IPS-15b (cell line): ENCODE measurements at regions not wholly inside any gene's neighbourhood (a gene's known extent, or its start where the extent isn't known, plus 50 kb on each side); places are given as distances from the start of the nearest gene placed in this dataset.
"Not testable (repeated sequence)": the region's sequence is repeated elsewhere in the genome, so short reads cannot be mapped to it uniquely, and the experiment has no call there.

ENCODE experiments used
- H3K27me3 ChIP-seq: one replicate; pipeline ENCODE4 v1.6.1; 2013; ENCODE audit warnings: low read length; ENCODE audit not compliant: control insufficient read depth, insufficient read depth
- H3K36me3 ChIP-seq: one replicate; pipeline ENCODE4 v1.6.1; 2013; ENCODE audit warnings: low read length; ENCODE audit not compliant: control insufficient read depth, insufficient read depth
- H3K4me1 ChIP-seq: one replicate; pipeline ENCODE4 v1.6.1; 2013; ENCODE audit warnings: mild to moderate bottlenecking, low read length; ENCODE audit not compliant: control insufficient read depth, insufficient read depth
- H3K4me3 ChIP-seq: one replicate; pipeline ENCODE4 v1.5.1; 2013; ENCODE audit warnings: low read depth, low read length
- H3K9ac ChIP-seq: one replicate; pipeline ENCODE4 v1.6.1; 2013; ENCODE audit warnings: low read depth, mild to moderate bottlenecking, low read length
- H3K9me3 ChIP-seq: one replicate; pipeline ENCODE4 v1.6.1; 2013; ENCODE audit warnings: mild to moderate bottlenecking, low read length; ENCODE audit not compliant: control insufficient read depth, insufficient read depth

- H3K4me3 ChIP-seq, result no peak overlapping the region
- H3K4me1 ChIP-seq, result no peaks in the 10 kb centered on the region
- H3K9me3 ChIP-seq, result no peaks in the 10 kb centered on the region
- no peaks in the 10 kb centered on the region for H3K36me3 ChIP-seq
- no peak overlapping the region for H3K9ac ChIP-seq
- H3K27me3 ChIP-seq, result no peaks in the 10 kb centered on the region
Measured at GRCh38 chr5:91754990-91755389, 371.9 kb upstream of the ARRDC3 start.

GRCh38 chr5:91744470-91744869, 361.4 kb upstream of the ARRDC3 start:
- H3K27me3 ChIP-seq, H3K9ac ChIP-seq, H3K9me3 ChIP-seq, H3K36me3 ChIP-seq, H3K4me3 ChIP-seq: not testable (repeated sequence)
- H3K4me1 ChIP-seq, result peaks cover 25% of the 10 kb centered on the region

- Histone ChIP-seq H3K4me1 (peaks cover 25% of the 10 kb centered on the region), H3K9me3 (no peaks in the 10 kb centered on the region)
Measured at GRCh38 chr5:91742550-91742949, 359.4 kb upstream of the ARRDC3 start.

GRCh38 chr5:91741764-91742505, 358.8 kb upstream of the ARRDC3 start:
- Histone ChIP-seq H3K4me1 (peaks cover 25% of the 10 kb centered on the region), H3K9ac (no peak overlapping the region), H3K9me3 (no peaks in the 10 kb centered on the region), H3K27me3 (no peaks in the 10 kb centered on the region), H3K36me3 (no peaks in the 10 kb centered on the region), H3K4me3 (no peak overlapping the region)

More at GRCh38 chr5:91742550-91742949, 359.4 kb upstream of the ARRDC3 start:
- Histone ChIP-seq H3K4me3 (no peak overlapping the region), H3K9ac (no peak overlapping the region), H3K36me3 (no peaks in the 10 kb centered on the region), H3K27me3 (no peaks in the 10 kb centered on the region)

GRCh38 chr5:91730026-91730425, 346.9 kb upstream of the ARRDC3 start:
- Histone ChIP-seq H3K36me3 (no peaks in the 10 kb centered on the region), H3K9me3 (no peaks in the 10 kb centered on the region), H3K9ac (no peak overlapping the region), H3K27me3 (no peaks in the 10 kb centered on the region), H3K4me3 (no peak overlapping the region), H3K4me1 (peaks cover 24% of the 10 kb centered on the region)

GRCh38 chr5:91727463-91727862, 344.3 kb upstream of the ARRDC3 start:
- no peaks in the 10 kb centered on the region for H3K36me3 ChIP-seq
- no peaks in the 10 kb centered on the region for H3K9me3 ChIP-seq
- H3K4me1 ChIP-seq, result peaks cover 27% of the 10 kb centered on the region
- H3K9ac ChIP-seq, result no peak overlapping the region
- no peak overlapping the region for H3K4me3 ChIP-seq
- no peaks in the 10 kb centered on the region for H3K27me3 ChIP-seq

GRCh38 chr5:91722736-91723467, 339.8 kb upstream of the ARRDC3 start:
- Histone ChIP-seq H3K36me3 (no peaks in the 10 kb centered on the region), H3K9me3 (no peaks in the 10 kb centered on the region), H3K4me1 (peaks cover 21% of the 10 kb centered on the region), H3K4me3 (no peak overlapping the region), H3K9ac (no peak overlapping the region), H3K27me3 (no peaks in the 10 kb centered on the region)

- Histone ChIP-seq H3K9ac (no peak overlapping the region), H3K4me1 (no peaks in the 10 kb centered on the region), H3K4me3 (no peak overlapping the region), H3K9me3 (no peaks in the 10 kb centered on the region), H3K36me3 (no peaks in the 10 kb centered on the region), H3K27me3 (no peaks in the 10 kb centered on the region)
Measured at GRCh38 chr5:91712718-91713117, 329.6 kb upstream of the ARRDC3 start.

GRCh38 chr5:91707521-91707841, 324.4 kb upstream of the ARRDC3 start:
- no peaks in the 10 kb centered on the region for H3K9me3 ChIP-seq
- H3K4me3 ChIP-seq, result no peak overlapping the region
- H3K36me3 ChIP-seq, result no peaks in the 10 kb centered on the region
- H3K4me1 ChIP-seq, result no peaks in the 10 kb centered on the region
- no peak overlapping the region for H3K9ac ChIP-seq
- H3K27me3 ChIP-seq, result no peaks in the 10 kb centered on the region

GRCh38 chr5:91706785-91707520, 323.8 kb upstream of the ARRDC3 start:
- H3K9ac ChIP-seq, result no peak overlapping the region
- H3K36me3 ChIP-seq, result no peaks in the 10 kb centered on the region
- H3K27me3 ChIP-seq, result no peaks in the 10 kb centered on the region
- H3K9me3 ChIP-seq, result no peaks in the 10 kb centered on the region
- H3K4me1 ChIP-seq, result no peaks in the 10 kb centered on the region
- H3K4me3 ChIP-seq, result no peak overlapping the region

- Histone ChIP-seq H3K9ac (no peak overlapping the region), H3K27me3 (no peaks in the 10 kb centered on the region), H3K4me1 (no peaks in the 10 kb centered on the region), H3K9me3 (no peaks in the 10 kb centered on the region), H3K36me3 (no peaks in the 10 kb centered on the region), H3K4me3 (no peak overlapping the region)
Measured at GRCh38 chr5:91703128-91703527, 320.0 kb upstream of the ARRDC3 start.

- no peaks in the 10 kb centered on the region for H3K4me1 ChIP-seq
- no peaks in the 10 kb centered on the region for H3K27me3 ChIP-seq
- H3K9ac ChIP-seq, result no peak overlapping the region
- no peaks in the 10 kb centered on the region for H3K36me3 ChIP-seq
- no peaks in the 10 kb centered on the region for H3K9me3 ChIP-seq
- H3K4me3 ChIP-seq, result no peak overlapping the region
Measured at GRCh38 chr5:91699429-91699828, 316.3 kb upstream of the ARRDC3 start.
